ENCODE measurements at regions not wholly inside any gene's neighbourhood (a gene's known extent, or its start where the extent isn't known, plus 50 kb on each side); places are given as distances from the start of the nearest gene placed in this dataset.

- DNase-seq = no peak
These were observed 79.5 kb upstream of the KCNMB2 start for GRCh38 chr3:178456621-178457285.

GRCh38 chr3:178457511-178457910, 78.7 kb upstream of the KCNMB2 start:
- no peak for DNase-seq

GRCh38 chr3:178458313-178459037, 77.8 kb upstream of the KCNMB2 start:
- DNase-seq = no peak

GRCh38 chr3:178459038-178459410, 77.2 kb upstream of the KCNMB2 start:
- DNase-seq = no peak

- DNase-seq = no peak
These were observed 70.7 kb upstream of the KCNMB2 start for GRCh38 chr3:178465260-178466180.

GRCh38 chr3:178472941-178473340, 63.3 kb upstream of the KCNMB2 start:
- DNase-seq = no peak

- DNase-seq = no peak
These were observed 61.7 kb upstream of the KCNMB2 start for GRCh38 chr3:178474526-178474925.

GRCh38 chr3:178475062-178475461, 61.2 kb upstream of the KCNMB2 start:
- no peak for DNase-seq

GRCh38 chr3:178476886-178477285, 59.4 kb upstream of the KCNMB2 start:
- DNase-seq = no peak

GRCh38 chr3:178479446-178479845, 56.8 kb upstream of the KCNMB2 start:
- no peak for DNase-seq

- no peak for DNase-seq
These were observed 56.4 kb upstream of the KCNMB2 start for GRCh38 chr3:178479860-178480259.

- no peak for DNase-seq
These were observed 56.0 kb upstream of the KCNMB2 start for GRCh38 chr3:178480274-178480673.

- no peak for DNase-seq
These were observed 55.4 kb upstream of the KCNMB2 start for GRCh38 chr3:178480795-178481194.

GRCh38 chr3:178482981-178483380, 53.3 kb upstream of the KCNMB2 start:
- DNase-seq = no peak

GRCh38 chr3:178483704-178484103, 52.5 kb upstream of the KCNMB2 start:
- DNase-seq = no peak

- no peak for DNase-seq
These were observed 50.5 kb upstream of the KCNMB2 start for GRCh38 chr3:178485756-178486155.
